Panc1 (cell line): ENCODE measurements at regions not wholly inside any gene's neighbourhood (a gene's known extent, or its start where the extent isn't known, plus 50 kb on each side); places are given as distances from the start of the nearest gene placed in this dataset.

Experiments
- CTCF ChIP-seq: fragments of 450-650 bp; IDR thresholded peaks from 2 replicates; pipeline ENCODE4 v1.5.1; 2017; ENCODE audit warnings: mild to moderate bottlenecking
- POLR2AphosphoS5 ChIP-seq: IDR thresholded peaks from 2 replicates; pipeline ENCODE4 v1.6.1; 2012; ENCODE audit warnings: mild to moderate bottlenecking, low read depth, low read length, moderate library complexity

- TF ChIP-seq CTCF (no peak), POLR2AphosphoS5 (no peak)
Measured at GRCh38 chr15:93583552-93583951, 494.5 kb upstream of the RGMA start.
